ENCODE measurements at regions not wholly inside any gene's neighbourhood (a gene's known extent, or its start where the extent isn't known, plus 50 kb on each side); places are given as distances from the start of the nearest gene placed in this dataset.

- ChIA-PET POLR2A (no interaction called here), CTCF (no interaction called here)
Measured at GRCh38 chr5:26645659-26646058, 392.7 kb downstream of the CDH9 start.

GRCh38 chr5:26641492-26641891 lies 396.9 kb downstream of the CDH9 start:
- H3K27me3 ChIP-seq (ENCODE audit: control insufficient read depth, insufficient read depth, low read length), result no peaks in the 10 kb centered on the region
- POLR2A ChIA-PET, result no interaction called here
- no TSS peak for BruUV-seq (replicated peaks)
- CTCF ChIA-PET, result no interaction called here
- in situ Hi-C loops (cut with HindIII; ENCODE audit: low pct_unique_long_range_greater_than_20kb, low sequenced_read_pairs) (no loop called here), intact Hi-C loops (cut with micrococcal nuclease; ENCODE audit: unreplicated experiment) (no loop called here)
- H3K27ac ChIP-seq (ENCODE audit: low read length), result no peak overlapping the region
- TF ChIP-seq POLR2AphosphoS5 (IDR thresholded peaks at IDR 0.05; ENCODE audit: low read depth, low read length) (no peak), REST (IDR thresholded peaks at IDR 0.05; ENCODE audit: insufficient read depth in 1 of 2, low read depth in 2 of 2, low read length in 1 of 2) (no peak), TCF7L2 (IDR thresholded peaks at IDR 0.05; ENCODE audit: low read depth, low read length) (0 out of 2 replicates have a peak, but pooled peaks have one; percentile 59), SIN3A (IDR thresholded peaks at IDR 0.05; ENCODE audit: borderline replicate concordance, insufficient read depth, low read depth, low read length) (no peak)
- H3K4me1 ChIP-seq (ENCODE audit: control insufficient read depth, insufficient read depth, low read length), result no peaks in the 10 kb centered on the region
- H3K9me3 ChIP-seq (ENCODE audit: control insufficient read depth, insufficient read depth, low read depth, low read length), result no peaks in the 10 kb centered on the region
- no peak for DNase-seq (ENCODE audit: low read depth, low spot score)
- H3K4me3 ChIP-seq (ENCODE audit: low read depth in 2 of 2, low read length in 2 of 2), result no peak overlapping the region
- H3K36me3 ChIP-seq (ENCODE audit: control insufficient read depth, insufficient read depth, low read length), result no peaks in the 10 kb centered on the region
- ATAC-seq, result no peak

More at GRCh38 chr5:26645659-26646058, 392.7 kb downstream of the CDH9 start:
- H3K4me1 ChIP-seq (ENCODE audit: control insufficient read depth, insufficient read depth, low read length), result peaks cover 13% of the 10 kb centered on the region; the same call in 1 of the 2 replicates
- ATAC-seq (no peak), DNase-seq (ENCODE audit: low read depth, low spot score) (no peak)
- TF ChIP-seq SIN3A (IDR thresholded peaks at IDR 0.05; ENCODE audit: borderline replicate concordance, insufficient read depth, low read depth, low read length) (no peak), POLR2AphosphoS5 (IDR thresholded peaks at IDR 0.05; ENCODE audit: low read depth, low read length) (no peak), TCF7L2 (IDR thresholded peaks at IDR 0.05; ENCODE audit: low read depth, low read length) (no peak), REST (IDR thresholded peaks at IDR 0.05; ENCODE audit: insufficient read depth in 1 of 2, low read depth in 2 of 2, low read length in 1 of 2) (no peak), CTCF (IDR thresholded peaks at IDR 0.05) (no peak)
- in situ Hi-C loops (cut with HindIII; ENCODE audit: low pct_unique_long_range_greater_than_20kb, low sequenced_read_pairs), result no loop called here
- no TSS peak for BruUV-seq (replicated peaks)
- H3K4me3 ChIP-seq (ENCODE audit: low read depth in 2 of 2, low read length in 2 of 2), result no peak overlapping the region
- no peaks in the 10 kb centered on the region for H3K36me3 ChIP-seq (ENCODE audit: control insufficient read depth, insufficient read depth, low read length)
- no peaks in the 10 kb centered on the region for H3K27me3 ChIP-seq (ENCODE audit: control insufficient read depth, insufficient read depth, low read length)
- intact Hi-C loops (cut with micrococcal nuclease; ENCODE audit: unreplicated experiment), result no loop called here
- no peaks in the 10 kb centered on the region for H3K9me3 ChIP-seq (ENCODE audit: control insufficient read depth, insufficient read depth, low read depth, low read length)
- no peak overlapping the region for H3K27ac ChIP-seq (ENCODE audit: low read length)
